Spleen (tissue), 11 donors: ENCODE measurements at regions not wholly inside any gene's neighbourhood (a gene's known extent, or its start where the extent isn't known, plus 50 kb on each side); places are given as distances from the start of the nearest gene placed in this dataset.

ENCODE experiments used
- DNase-seq: peaks from one replicate; pipeline ENCODE4 v3.0.0-alpha.2; 2020
- H3K27ac ChIP-seq, 8 donors: fragments of 200-600 bp; sonication (generic) in 7 of 8; 1 replicate in 4 of 8; 2 replicates in 4 of 8; pipeline versions ENCODE4 v1.5.0 to v1.8.0; 2016 to 2021; ENCODE audit warnings: inconsistent platforms in 4 of 8, mild to moderate bottlenecking in 4 of 8, moderate library complexity in 1 of 8
- H3K27me3 ChIP-seq, 7 donors: fragments of 200-600 bp; sonication (generic) in 6 of 7; replicated peaks in 1 of 7; 1 replicate in 4 of 7; 2 replicates in 3 of 7; pipeline versions ENCODE4 v1.5.0 to v1.8.0; 2016 to 2021; ENCODE audit warnings: inconsistent platforms in 3 of 7, mild to moderate bottlenecking in 1 of 7
- H3K36me3 ChIP-seq, 6 donors: fragments of 200-600 bp; sonication (generic) in 5 of 6; 1 replicate in 4 of 6; 2 replicates in 2 of 6; pipeline versions ENCODE4 v1.5.0 to v1.8.0; 2016 to 2021; ENCODE audit warnings: inconsistent platforms in 2 of 6
- H3K4me1 ChIP-seq, 6 donors: fragments of 200-600 bp; sonication (generic) in 5 of 6; 1 replicate in 3 of 6; 2 replicates in 3 of 6; pipeline versions ENCODE4 v1.5.0 to v1.8.0; 2016 to 2021; ENCODE audit warnings: inconsistent platforms in 3 of 6
- H3K4me3 ChIP-seq, 8 donors: fragments of 200-600 bp; sonication (generic) in 7 of 8; 1 replicate in 4 of 8; 2 replicates in 4 of 8; pipeline versions ENCODE4 v1.5.0 to v1.8.0; 2016 to 2021; ENCODE audit warnings: inconsistent platforms in 4 of 8, mild to moderate bottlenecking in 4 of 8, moderate library complexity in 2 of 8
- H3K9me3 ChIP-seq, 8 donors: fragments of 200-600 bp; sonication (generic) in 7 of 8; 1 replicate in 4 of 8; 2 replicates in 4 of 8; pipeline versions ENCODE4 v1.5.0 to v1.8.0; 2016 to 2021; ENCODE audit warnings: inconsistent platforms in 4 of 8
- POLR2A ChIP-seq, 3 donors: fragments of 450-650 bp; IDR thresholded peaks; one replicate each; pipeline ENCODE4 v1.5.1; 2017; ENCODE audit warnings: antibody characterized with exemption in 3 of 3, mild to moderate bottlenecking in 1 of 3
- POLR2AphosphoS5 ChIP-seq, 3 donors: sonication (generic); formaldehyde crosslinking; IDR thresholded peaks; one replicate each; pipeline ENCODE4 v1.5.1; 2017; ENCODE audit warnings: antibody characterized with exemption in 3 of 3
- WGBS, 5 donors: extraction: QIAGEN DNeasy Blood & Tissue Kit in 3 of 5; methylation state at CpG; one replicate each; pipeline versions ENCODE4 v1.1.5 to v1.1.7; 2013 to 2018; 5-methylcytosine and 5-hydroxymethylcytosine counted together
- intact Hi-C: fragments of 100-400 bp; cut with DNase I; formaldehyde crosslinking; loops from one replicate; pipeline ENCODE4 v1.15.0; 2023; ENCODE audit warnings: low total_unique reads
- TF ChIP-seq, protein P1 (sequence below), 11 experiments: fragments of 200-600 bp in 7 of 11; fragments of 450-650 bp in 4 of 11; sonication (generic) in 4 of 11; IDR thresholded peaks in 8 of 11; conservative IDR thresholded peaks in 3 of 11; 1 replicate in 7 of 11; 2 replicates in 4 of 11; pipeline versions ENCODE4 v1.4.0 to v1.8.0; 2016 to 2021; ENCODE audit warnings: antibody characterized with exemption in 11 of 11, inconsistent platforms in 4 of 11, mild to moderate bottlenecking in 1 of 11
- donor health status: healthy with polysubstance abuse.
- donor health status: DM: no; HTN: no; CAD: no; lungs with moderate emphysema.
- donor health status: DM: no; HTN: no; CAD: no.
- donor health status: Bipolar disorder and iron deficiency.
- donor health status: healthy.
- donor health status: DM: no; HTN: no; CAD: no.
- donor health status: DM: yes; HTN: yes; CAD: no.

DNA sequence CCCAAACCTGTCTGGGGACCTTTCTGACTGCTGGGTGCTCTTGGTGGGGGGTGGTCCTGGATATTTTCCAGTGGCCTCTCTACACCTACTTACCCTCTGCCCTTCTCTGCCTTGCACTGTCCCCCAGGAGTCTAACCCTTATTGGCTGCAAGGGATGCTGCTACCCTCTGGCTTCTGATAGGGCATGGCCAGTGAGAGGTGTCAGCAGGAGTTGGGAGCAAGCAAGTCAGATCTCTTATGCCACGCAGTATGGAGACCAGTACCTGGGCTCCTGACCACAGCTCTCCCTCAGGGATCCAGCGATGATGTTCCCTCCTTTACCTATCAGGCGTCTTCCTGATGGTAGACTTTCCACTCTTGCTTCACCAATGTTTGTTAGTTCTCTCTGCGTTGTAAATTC lies 373.7 kb downstream of the SOCS6 start:
- WGBS, 5 donors: 77 to 87% (median 82%) methylated on average over 4 of the region's 4 CpGs
- no peak for DNase-seq
- Histone ChIP-seq H3K27me3 (no peaks in the 10 kb centered on the region), H3K36me3 (no peaks in the 10 kb centered on the region), H3K4me1 (no peaks in the 10 kb centered on the region), H3K27ac (peak overlapping the region in 3 of 8 donors; percentile 7 to 41 (median 31)), H3K9me3 (peaks cover 0 to 9% (median 7%) of the 10 kb centered on the region in 8 donors), H3K4me3 (no peak overlapping the region)
- TF ChIP-seq POLR2AphosphoS5 (IDR thresholded peaks at IDR 0.05) (no peak), POLR2A (IDR thresholded peaks at IDR 0.05) (no peak)
- TF ChIP-seq, protein P1, sequence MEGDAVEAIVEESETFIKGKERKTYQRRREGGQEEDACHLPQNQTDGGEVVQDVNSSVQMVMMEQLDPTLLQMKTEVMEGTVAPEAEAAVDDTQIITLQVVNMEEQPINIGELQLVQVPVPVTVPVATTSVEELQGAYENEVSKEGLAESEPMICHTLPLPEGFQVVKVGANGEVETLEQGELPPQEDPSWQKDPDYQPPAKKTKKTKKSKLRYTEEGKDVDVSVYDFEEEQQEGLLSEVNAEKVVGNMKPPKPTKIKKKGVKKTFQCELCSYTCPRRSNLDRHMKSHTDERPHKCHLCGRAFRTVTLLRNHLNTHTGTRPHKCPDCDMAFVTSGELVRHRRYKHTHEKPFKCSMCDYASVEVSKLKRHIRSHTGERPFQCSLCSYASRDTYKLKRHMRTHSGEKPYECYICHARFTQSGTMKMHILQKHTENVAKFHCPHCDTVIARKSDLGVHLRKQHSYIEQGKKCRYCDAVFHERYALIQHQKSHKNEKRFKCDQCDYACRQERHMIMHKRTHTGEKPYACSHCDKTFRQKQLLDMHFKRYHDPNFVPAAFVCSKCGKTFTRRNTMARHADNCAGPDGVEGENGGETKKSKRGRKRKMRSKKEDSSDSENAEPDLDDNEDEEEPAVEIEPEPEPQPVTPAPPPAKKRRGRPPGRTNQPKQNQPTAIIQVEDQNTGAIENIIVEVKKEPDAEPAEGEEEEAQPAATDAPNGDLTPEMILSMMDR (IDR thresholded peaks at IDR 0.05 in 8 of 11, conservative IDR thresholded peaks at IDR 0.05 in 3 of 11): no peak
- intact Hi-C loops: no loop called here

DNA sequence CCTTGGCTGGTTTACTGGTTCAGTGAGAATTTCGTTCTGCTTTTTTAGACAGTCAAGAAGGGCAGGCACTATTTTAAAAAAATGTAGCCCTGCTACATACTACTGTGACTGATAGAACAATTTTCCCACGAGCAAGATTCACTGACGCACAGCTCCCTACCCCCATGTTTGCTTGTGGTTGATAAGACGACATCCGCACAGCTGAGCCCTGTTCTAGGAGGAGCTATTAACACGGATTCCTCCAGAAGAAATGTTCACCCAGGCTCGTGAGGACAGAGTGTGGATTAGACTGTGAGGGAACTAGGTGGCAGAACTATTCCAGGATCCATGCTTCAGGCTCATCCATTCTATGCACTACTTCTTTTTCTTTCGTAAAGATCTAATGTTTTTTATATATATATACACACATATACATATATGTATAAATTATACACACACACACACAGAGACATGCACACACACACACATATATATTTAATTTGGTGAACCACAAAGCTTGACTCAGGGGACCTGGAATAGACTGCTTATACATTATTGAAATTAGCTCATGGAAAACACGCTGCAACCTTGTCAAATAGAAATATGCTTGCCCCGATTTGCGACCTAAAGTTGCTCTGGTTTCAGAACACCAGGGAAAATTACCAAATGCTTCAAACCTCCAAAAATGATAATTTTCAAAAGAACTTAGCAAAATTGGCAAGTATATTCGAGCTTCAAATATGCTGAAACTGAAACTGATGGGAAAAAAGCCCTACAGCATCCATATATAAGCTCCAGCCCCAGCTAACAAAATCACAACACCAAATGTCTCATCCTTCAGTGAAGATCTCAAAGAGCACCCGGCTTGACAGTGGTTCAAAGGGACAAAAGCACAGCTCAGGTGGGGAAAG lies 370.4 kb downstream of the SOCS6 start:
- H3K27me3 ChIP-seq: no peaks in the 10 kb centered on the region
- H3K9me3 ChIP-seq: no peaks in the 10 kb centered on the region
- TF ChIP-seq POLR2AphosphoS5 (IDR thresholded peaks at IDR 0.05) (no peak), POLR2A (IDR thresholded peaks at IDR 0.05) (no peak)
- TF ChIP-seq, protein P1 (IDR thresholded peaks at IDR 0.05 in 8 of 11, conservative IDR thresholded peaks at IDR 0.05 in 3 of 11): no peak
- no peak for DNase-seq
- no peak overlapping the region for H3K4me3 ChIP-seq
- 33 to 41% (median 37%) methylated on average over 13 of the region's 13 CpGs for WGBS, 5 donors
- H3K27ac ChIP-seq: no peak overlapping the region
- H3K4me1 ChIP-seq: no peaks in the 10 kb centered on the region
- intact Hi-C loops: no loop called here
- H3K36me3 ChIP-seq: no peaks in the 10 kb centered on the region

DNA sequence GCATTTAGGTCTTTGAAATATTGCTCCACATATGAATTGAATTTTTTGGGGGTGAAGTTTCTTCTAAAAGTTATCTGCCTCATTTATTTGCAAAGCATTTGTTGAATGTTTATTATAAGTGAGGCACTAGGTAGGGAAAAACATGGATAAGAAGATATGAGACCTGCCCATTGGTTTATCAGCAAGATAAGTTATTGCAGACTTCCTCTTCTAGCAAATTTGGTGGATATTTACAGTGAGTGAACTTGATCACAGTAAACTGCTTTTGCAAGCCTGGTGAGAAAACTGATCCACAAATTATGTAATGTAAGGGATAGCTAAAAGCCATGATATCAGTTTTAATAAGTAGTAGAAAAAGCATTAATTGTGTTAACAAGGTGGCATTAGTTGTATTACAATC lies 364.8 kb downstream of the SOCS6 start:
- Histone ChIP-seq H3K36me3 (no peaks in the 10 kb centered on the region), H3K9me3 (peaks cover 0 to 6% (median 0%) of the 10 kb centered on the region in 8 donors), H3K4me3 (no peak overlapping the region), H3K4me1 (no peaks in the 10 kb centered on the region), H3K27ac (no peak overlapping the region), H3K27me3 (no peaks in the 10 kb centered on the region)
- TF ChIP-seq, protein P1 (IDR thresholded peaks at IDR 0.05 in 8 of 11, conservative IDR thresholded peaks at IDR 0.05 in 3 of 11): no peak
- TF ChIP-seq POLR2A (IDR thresholded peaks at IDR 0.05) (no peak), POLR2AphosphoS5 (IDR thresholded peaks at IDR 0.05) (no peak)
- intact Hi-C loops: no loop called here
- no peak for DNase-seq

DNA sequence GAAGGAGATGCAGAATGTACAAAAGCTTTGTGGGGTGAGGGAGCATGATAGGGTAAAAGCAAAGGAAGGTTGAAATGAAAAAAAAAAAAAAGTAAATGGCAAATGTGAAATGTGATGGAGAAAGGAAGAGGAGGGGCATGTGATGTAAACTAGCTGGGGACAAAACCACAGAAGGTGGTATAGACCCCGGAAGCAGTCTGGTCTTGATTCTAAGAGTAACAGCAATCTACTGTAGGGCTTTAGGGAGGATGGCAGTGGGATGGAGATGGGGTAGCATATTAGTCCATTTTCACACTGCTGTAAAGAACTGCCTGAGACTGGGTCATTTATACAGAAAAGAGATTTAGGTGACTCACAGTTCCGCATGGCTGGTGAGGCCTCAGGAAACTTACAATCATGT lies 362.0 kb downstream of the SOCS6 start:
- intact Hi-C loops: no loop called here
- no peak for TF ChIP-seq POLR2A (IDR thresholded peaks at IDR 0.05)
- no peak for TF ChIP-seq POLR2AphosphoS5 (IDR thresholded peaks at IDR 0.05)
- TF ChIP-seq, protein P1 (IDR thresholded peaks at IDR 0.05 in 8 of 11, conservative IDR thresholded peaks at IDR 0.05 in 3 of 11): no peak
- no peak for DNase-seq
- H3K27ac ChIP-seq: no peak overlapping the region
- H3K4me3 ChIP-seq: no peak overlapping the region
- no peaks in the 10 kb centered on the region for H3K36me3 ChIP-seq
- H3K4me1 ChIP-seq: no peaks in the 10 kb centered on the region
- WGBS, 5 donors: 63 to 85% (median 83%) methylated on average over 2 of the region's 2 CpGs
- H3K27me3 ChIP-seq: no peaks in the 10 kb centered on the region
- peaks cover 0 to 6% (median 0%) of the 10 kb centered on the region in 8 donors for H3K9me3 ChIP-seq
